Omental fat pad (tissue), 3 donors: ENCODE measurements at regions not wholly inside any gene's neighbourhood (a gene's known extent, or its start where the extent isn't known, plus 50 kb on each side); places are given as distances from the start of the nearest gene placed in this dataset.

Source experiments
- ATAC-seq: fragments of 150-250 bp; one replicate; pipeline ENCODE4 v1.9.1; 2016; ENCODE audit warnings: mild to moderate bottlenecking, moderate library complexity; ENCODE audit not compliant: low FRiP score
- DNase-seq: peaks from one replicate; pipeline ENCODE4 v3.0.0-alpha.2; 2019; ENCODE audit warnings: low spot score
- TF ChIP-seq, protein P1 (sequence below), 3 donors: fragments of 450-650 bp; IDR thresholded peaks; one replicate each; pipeline ENCODE4 v1.5.1; 2016 to 2017; ENCODE audit warnings: antibody characterized with exemption in 3 of 3, mild to moderate bottlenecking in 3 of 3, moderate library complexity in 2 of 3

DNA sequence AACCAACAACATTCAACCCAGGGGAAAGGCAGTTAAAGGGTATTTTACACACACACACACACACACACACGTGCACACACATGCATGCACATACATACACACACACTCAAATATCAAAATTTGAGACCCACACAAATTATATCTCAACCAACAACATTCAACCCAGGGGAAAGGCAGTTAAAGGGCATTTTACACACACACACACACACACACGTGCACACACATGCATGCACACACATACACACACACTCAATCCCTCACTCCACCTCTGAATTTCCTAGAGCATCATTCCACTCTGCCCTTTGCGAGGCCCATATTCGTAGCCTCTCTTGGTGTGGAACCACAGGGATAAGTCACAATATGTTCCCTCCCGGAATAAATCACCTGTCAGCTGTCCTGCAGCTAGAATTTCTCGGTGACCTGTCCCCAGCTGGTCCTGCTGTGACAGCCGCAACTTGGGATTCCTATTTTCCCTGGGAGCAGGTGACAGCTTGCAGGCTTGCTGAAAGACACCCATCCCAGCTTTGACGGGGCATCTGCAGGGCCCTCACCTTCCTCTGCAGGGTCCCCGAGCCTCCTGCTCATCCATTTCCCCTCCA lies 122.7 kb downstream of the PSMG1 start:
- ATAC-seq: no peak

DNA sequence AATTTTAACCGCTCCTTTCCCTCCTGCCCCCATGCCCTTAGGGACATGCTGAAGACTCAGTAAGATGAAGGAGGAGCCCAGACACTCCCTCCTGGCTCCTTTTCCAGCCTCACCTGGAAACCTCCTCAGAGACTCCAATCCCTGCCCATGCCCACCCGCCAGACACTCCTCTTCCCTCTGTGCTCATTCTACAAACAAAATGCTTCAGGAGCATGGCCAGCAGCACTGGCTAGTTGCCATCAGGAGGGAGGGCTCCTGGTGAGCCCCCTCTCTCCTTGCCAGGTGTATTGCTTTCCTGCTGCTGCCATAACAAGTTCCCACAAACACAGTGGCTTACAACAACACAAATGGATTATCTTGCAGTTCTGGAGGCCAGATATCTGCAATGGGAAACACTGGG lies 126.1 kb downstream of the PSMG1 start:
- ATAC-seq: no peak
- TF ChIP-seq, protein P1, sequence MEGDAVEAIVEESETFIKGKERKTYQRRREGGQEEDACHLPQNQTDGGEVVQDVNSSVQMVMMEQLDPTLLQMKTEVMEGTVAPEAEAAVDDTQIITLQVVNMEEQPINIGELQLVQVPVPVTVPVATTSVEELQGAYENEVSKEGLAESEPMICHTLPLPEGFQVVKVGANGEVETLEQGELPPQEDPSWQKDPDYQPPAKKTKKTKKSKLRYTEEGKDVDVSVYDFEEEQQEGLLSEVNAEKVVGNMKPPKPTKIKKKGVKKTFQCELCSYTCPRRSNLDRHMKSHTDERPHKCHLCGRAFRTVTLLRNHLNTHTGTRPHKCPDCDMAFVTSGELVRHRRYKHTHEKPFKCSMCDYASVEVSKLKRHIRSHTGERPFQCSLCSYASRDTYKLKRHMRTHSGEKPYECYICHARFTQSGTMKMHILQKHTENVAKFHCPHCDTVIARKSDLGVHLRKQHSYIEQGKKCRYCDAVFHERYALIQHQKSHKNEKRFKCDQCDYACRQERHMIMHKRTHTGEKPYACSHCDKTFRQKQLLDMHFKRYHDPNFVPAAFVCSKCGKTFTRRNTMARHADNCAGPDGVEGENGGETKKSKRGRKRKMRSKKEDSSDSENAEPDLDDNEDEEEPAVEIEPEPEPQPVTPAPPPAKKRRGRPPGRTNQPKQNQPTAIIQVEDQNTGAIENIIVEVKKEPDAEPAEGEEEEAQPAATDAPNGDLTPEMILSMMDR (IDR thresholded peaks at IDR 0.05): no peak
- DNase-seq: no peak

More for the DNA sequence above, 122.7 kb downstream of the PSMG1 start:
- TF ChIP-seq, protein P1 (IDR thresholded peaks at IDR 0.05): no peak
- no peak for DNase-seq

DNA sequence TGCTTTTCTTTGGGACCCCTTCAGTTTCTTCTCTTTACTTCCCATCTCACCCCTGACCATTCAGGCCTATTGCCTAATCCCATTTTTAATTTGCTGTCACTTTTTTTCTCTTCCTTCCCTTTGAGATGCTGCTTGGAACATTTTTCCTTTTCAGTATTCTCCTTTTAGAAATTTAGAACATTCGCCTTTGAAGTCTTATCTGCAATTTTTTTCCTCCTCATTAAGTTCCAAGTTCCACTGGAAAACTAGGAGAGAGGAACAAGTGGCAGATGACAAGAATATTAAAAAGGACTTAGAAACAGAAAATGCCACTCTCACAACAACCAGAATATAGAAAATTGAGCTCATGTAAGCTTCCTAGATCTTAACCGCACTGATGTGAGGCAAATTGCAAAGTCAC lies 126.6 kb downstream of the PSMG1 start:
- TF ChIP-seq, protein P1 (IDR thresholded peaks at IDR 0.05): no peak
- no peak for DNase-seq
- no peak for ATAC-seq

- TF ChIP-seq, protein P1 (IDR thresholded peaks at IDR 0.05): no peak
- ATAC-seq (no peak), DNase-seq (no peak)
Observed at GRCh38 chr21:39055167-39055767, 128.0 kb downstream of the PSMG1 start.

- ATAC-seq: no peak
- TF ChIP-seq, protein P1 (IDR thresholded peaks at IDR 0.05): no peak
- DNase-seq: no peak
Observed at GRCh38 chr21:39054066-39054465, 129.2 kb downstream of the PSMG1 start.

- TF ChIP-seq, protein P1 (IDR thresholded peaks at IDR 0.05): no peak
- ATAC-seq (no peak), DNase-seq (no peak)
Observed at GRCh38 chr21:39053126-39053525, 130.1 kb downstream of the PSMG1 start.

DNA sequence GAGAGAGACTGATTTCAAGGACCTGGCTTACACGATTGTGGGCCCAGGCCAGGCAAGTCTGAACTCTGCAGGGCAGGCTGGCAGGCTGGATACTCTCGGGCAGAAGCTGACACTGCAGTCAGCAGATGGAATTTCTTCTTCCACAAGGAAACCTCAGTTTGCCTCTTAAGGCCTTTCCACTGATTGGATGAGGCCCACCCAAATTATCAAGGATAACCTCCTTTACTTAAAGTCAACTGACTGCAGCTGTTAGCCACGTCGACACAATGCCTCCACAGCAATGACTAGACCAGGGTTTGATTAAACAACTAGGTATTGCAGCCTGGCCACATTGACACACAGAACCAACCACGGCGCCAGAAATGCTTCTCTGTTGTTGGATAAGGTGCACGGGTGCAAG lies 130.5 kb downstream of the PSMG1 start:
- TF ChIP-seq, protein P1 (IDR thresholded peaks at IDR 0.05): no peak
- DNase-seq (no peak), ATAC-seq (no peak)
